UCSD-AML1 (cell line): ENCODE measurements at regions not wholly inside any gene's neighbourhood (a gene's known extent, or its start where the extent isn't known, plus 50 kb on each side); places are given as distances from the start of the nearest gene placed in this dataset.

Experiments used
- DNase-seq: peaks from one replicate; lab custom pipeline; 2025; ENCODE audit not compliant: unreplicated experiment; lab: John Stamatoyannopoulos, UW

GRCh38 chr18:41155025-41155424 is 800.0 kb upstream of the PIK3C3 start:
- DNase-seq = no peak

GRCh38 chr18:41153871-41154270 is 801.2 kb upstream of the PIK3C3 start:
- no peak for DNase-seq

DNA sequence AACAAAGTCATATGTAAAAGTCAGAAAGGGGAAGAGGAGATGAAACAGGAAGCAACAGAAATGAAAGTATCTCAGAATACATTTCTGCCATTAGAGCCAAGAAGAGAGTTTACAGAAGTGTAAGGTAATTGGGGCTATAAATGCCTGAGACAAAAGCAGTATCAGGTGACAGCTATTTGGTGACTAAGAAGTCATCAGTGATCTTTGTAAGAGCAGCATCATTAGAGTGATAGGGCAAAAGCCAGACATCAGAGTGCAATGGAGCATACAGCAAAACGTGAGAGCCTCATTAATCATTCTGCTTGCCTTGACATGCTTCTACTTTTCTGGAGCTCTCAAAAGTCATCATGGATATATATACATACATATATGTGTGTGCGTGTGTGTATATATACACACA is 804.7 kb upstream of the PIK3C3 start:
- no peak for DNase-seq

DNA sequence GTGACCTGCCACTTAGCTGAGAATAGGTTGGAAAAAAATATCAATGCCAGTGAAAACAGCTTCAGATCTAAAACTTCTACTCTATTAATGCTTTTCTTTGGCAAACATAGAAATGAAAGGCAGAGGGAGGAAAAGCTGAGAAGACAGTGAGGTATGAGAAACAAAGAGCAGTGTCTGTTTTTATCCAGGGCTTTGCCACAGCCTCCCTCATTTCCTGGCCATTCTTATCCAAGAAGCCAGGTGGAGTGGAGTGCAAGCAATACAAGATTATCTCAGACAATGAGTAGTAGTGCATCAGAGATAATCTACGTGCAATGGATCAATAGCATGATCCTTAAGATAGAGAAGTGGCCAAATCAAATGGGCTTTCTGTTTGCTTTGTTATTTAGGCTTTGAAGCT is 808.7 kb upstream of the PIK3C3 start:
- no peak for DNase-seq

DNA sequence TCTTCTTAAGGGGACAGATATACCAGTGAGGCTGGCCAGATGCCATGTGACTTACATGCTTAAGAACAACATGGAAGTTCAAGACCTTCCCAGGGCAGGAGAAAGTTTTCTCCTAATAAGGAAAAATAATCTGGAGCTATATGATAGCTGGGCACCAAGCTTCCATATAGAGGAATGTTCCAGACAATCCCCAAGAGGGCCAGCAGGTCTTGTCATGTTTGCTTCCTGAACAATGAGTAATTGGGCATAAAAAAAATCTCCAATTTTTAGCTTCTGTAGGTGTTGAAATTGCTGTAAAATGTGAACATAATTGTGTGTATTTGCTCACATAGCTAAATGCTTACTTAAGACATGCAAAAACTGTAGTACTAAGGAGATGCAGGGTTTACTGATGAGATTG is 809.5 kb upstream of the PIK3C3 start:
- DNase-seq = no peak

- DNase-seq = no peak
Measured at GRCh38 chr18:41144441-41144840, 810.6 kb upstream of the PIK3C3 start.

- no peak for DNase-seq
Measured at GRCh38 chr18:41140506-41140905, 814.5 kb upstream of the PIK3C3 start.

GRCh38 chr18:41135146-41135545 is 819.9 kb upstream of the PIK3C3 start:
- DNase-seq = no peak

DNA sequence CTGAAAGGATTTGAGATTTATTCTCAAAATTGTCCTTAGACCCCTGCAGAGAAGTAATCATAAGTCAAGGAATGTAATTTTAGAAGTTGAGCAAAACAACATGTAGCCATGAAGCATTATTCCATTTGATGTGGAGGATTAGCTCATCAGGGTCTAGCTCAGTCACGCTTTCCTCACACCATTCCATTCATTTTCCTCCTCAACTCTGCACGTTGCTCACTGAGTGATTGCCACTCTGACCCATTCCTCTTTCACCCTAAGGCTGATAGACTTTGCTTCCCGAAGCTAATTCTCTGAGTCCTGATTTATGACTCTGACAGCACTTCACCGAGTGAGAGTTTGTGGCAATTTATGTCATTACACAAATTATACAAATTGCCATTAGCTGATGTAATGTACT is 820.6 kb upstream of the PIK3C3 start:
- DNase-seq = no peak

DNA sequence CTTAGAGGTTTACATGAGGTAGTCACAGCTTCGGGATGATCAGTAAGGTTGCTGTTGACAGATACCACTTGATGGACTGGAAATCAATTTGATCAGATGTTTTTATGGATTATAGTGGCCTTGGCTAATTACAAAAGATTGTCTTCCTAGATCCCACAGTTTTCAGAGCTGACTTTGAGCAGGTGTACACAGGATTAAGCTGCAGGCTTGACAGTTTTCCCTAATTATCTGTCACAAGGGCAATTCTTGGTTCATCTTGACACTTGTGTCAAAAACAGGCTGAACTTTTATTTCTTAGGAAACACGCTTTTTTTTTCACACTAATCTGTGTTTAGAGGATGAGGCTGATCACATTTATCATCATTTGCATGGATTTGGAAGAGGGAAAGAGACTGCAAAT is 824.0 kb upstream of the PIK3C3 start:
- DNase-seq = no peak

DNA sequence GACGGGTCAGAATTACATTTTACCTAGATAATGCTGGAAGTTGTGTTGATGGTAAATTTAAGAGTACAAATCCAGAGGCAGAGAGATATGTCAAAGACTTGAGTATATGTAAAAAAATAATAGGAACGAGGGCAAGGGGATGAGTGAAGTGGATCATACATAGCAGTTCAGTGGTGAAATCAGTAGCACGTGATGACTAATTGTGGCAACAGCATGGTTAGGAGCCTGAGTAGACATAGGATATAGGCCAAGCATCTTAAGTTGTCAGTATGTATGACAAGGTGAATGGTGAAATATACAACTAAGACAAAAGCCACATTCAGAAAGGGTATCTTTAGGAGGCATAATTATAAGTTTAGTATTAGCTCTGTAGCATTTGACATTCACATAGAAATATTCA is 826.5 kb upstream of the PIK3C3 start:
- DNase-seq = no peak

DNA sequence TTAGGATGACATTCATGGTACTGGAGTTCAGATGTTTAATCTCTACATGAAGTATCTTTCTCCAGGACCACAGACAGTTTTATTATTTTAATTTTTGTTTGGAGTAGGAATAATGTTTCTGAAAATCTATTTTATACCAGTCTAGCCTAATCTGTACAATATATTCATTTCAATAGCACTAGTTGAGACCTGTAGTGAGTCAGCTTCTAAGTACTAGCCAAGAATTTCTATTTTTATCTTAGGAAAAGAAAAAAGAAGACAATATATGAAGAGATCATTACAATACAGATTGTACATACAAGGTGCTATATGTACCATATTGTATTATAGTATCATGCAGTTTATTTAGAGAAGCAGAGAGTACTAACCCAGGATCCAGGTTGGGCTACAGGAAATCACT is 826.9 kb upstream of the PIK3C3 start:
- DNase-seq = no peak

DNA sequence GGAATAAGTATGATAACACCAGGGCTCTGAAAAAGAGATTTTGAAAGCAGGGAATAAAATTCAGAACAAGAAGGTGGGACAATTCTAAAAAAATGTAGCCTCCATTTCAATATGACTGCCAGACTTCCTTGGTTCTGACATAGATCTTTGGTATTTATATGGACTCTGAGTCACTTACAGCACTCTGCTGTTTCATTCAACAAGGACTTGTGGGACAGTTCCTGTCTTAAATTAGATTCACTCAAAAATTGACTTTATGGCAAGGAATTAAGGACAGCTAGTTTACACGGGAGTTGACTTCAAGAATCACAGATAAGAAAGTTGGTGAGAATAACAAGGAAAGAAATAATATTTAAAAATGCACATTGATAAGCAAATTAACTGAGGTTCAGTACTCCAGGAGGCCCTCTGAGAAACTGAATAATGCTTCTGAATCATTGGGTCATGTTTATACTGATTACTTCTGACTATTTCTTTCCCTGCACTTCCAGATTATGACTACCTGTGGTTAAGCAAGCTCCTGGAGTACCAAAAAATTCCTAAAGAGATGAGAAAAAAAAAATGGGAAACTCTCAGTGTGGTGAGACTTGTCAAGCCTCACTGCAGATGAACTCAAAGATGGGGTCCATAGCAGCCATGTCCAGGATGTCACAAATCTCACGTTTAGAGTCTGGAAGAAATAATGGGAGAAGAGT is 828.3 kb upstream of the PIK3C3 start:
- no peak for DNase-seq

DNA sequence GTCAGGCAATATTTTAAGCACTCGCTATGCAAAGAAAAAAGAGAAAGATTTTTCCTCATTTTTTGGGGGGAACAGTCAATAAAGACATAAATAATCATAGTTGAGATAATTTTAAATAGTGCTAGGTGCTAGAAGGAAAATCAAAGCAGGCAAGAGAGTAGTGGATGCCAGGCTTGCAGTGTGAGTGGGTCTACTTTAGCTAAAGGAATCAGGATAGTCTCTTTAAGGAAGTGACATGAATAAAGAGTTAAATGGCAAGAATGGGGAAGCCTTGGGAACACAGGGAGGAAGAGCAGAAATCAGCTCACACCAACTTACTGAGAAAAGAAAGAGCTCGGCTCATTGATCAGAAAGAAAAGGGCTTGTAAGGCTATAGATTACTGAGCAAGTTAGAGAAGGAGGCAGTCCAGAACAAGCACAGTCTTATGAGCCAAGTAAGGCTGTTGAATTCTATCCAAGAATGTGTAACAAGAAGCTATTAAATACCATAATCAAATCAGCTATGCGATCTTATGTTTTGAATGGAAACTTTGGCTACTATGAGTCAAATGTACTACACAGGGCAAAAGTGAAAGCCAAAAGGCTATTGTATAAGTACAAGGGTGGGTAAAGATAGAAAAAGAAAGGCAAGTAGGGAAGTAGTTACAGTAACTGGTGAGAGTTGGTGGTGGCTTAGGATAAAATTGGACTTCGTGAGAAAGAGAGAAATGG is 833.8 kb upstream of the PIK3C3 start:
- no peak for DNase-seq

DNA sequence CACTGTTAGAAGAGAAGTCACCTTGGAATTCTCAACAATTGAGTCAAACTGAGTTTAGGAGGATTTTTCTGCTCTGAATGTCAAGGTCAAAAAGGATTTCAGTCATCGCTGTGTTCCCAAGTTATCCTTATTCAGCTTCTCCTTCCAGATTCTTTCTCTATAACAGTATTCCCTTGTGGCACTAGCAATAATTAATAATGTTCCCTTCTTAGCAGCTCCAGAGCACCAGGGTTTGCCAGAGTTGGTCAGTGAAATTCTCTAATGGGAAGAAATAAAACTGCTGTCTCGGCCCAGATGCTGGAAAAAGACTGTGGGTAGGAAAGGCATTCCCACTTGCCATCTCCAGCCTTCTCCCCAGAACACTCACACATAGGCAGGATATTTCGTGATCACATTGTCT is 836.0 kb upstream of the PIK3C3 start:
- no peak for DNase-seq

DNA sequence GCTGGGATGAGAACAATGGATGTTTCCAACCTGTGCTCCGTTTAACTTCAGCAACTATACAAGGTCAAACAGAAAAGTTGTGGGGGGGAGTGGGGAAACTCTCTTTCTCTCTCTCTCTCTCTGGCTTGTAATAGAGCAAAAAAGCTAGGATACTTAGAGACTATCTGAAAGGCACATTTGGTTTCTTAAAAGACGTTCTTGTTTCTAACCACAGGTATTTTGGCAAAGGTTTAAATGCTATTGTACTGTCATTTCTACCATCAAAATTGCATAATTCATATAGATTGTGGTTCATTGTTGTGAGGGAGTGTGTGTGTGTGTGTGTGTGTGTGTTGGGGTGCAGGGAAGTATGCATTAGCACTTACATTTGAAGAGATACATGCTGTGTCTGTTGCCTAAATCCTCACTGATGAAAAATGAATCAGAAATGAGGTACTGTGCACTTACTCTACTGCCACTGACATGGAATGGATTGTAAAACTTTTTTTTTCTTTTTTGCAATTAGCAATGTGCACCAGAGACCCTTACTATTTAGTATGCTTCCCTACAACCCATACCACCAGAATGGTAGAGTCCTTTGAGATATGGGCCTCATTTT is 841.0 kb upstream of the PIK3C3 start:
- DNase-seq = no peak

- DNase-seq = no peak
Measured at GRCh38 chr18:41099451-41099850, 855.6 kb upstream of the PIK3C3 start.

DNA sequence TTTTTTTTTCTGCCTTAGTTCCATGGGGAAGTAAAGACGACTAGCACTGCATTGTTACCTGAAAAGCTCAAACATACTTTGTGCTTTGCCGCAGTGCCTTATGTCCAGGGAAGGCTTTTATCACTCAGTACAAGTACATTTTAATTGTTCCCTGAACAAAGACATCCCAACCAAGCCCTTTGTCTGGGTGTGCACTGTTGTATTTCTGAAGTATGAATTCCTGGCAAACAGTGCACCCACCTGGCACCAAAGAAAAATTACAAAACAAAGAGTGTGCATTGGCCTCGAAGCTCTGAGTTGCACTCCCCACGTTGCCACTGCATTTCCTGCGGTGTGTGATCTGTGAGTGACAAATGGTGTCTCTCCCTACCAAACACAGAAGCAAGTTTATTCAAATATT is 858.5 kb upstream of the PIK3C3 start:
- no peak for DNase-seq

- DNase-seq = no peak
Measured at GRCh38 chr18:41077076-41077475, 878.0 kb upstream of the PIK3C3 start.

DNA sequence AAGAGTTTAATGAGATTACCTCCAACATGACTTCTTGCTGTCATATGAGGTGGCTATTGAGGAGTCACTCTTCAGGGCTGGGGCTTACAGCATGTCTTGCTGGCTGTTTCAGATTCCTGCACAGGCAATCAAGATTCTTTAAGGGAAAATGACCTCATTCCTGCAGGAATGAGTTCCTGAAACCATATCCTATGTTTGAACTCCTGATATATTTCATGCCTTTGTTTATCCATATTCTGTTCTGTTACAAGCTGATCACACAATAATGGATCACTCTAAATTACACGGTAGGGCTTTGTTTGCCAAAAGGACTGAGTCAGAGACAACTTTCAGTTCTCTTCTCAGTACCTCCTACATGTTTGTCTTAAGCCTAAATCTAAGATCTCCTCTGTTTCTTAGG is 879.8 kb upstream of the PIK3C3 start:
- DNase-seq = no peak

DNA sequence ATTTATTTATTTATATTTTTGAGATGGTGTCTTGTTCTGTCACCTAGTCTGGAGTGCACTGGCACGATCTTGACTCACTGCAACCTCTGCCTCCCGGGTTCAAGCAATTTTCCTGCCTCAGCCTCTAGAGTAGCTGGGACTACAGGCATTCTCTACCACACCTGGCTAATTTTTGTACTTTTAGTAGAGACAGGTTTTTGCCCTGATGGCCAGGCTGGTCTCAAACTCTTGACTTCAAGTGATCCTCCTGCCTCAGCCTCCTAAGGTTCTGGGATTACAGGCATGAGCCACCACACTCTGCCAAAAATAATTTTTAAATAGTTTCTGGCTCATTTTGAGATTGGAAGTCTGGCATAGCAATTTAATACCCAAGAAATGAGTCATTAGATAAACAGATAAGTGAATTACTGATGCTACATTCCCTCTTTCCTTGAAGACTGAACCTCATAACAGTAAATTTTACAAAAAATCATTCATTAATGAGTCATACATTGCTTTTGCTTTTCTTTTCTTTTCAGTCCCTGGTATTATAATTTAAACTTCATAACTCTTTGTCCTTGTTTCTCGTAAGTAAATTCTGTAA is 881.6 kb upstream of the PIK3C3 start:
- DNase-seq = no peak

- DNase-seq = no peak
Measured at GRCh38 chr18:41072946-41073345, 882.1 kb upstream of the PIK3C3 start.
